Chondrocyte (in vitro differentiated cells): ENCODE measurements at regions not wholly inside any gene's neighbourhood (a gene's known extent, or its start where the extent isn't known, plus 50 kb on each side); places are given as distances from the start of the nearest gene placed in this dataset.

ENCODE experiments used
- DNase-seq: peaks from one replicate; pipeline ENCODE4 v3.0.0; 2021; ENCODE audit warnings: mixed read lengths, low spot score
- H3K27ac Mint-ChIP-seq: one replicate; pipeline ENCODE4 v1.8.0; 2021; ENCODE audit warnings: mild to moderate bottlenecking, moderate library complexity, mixed read lengths; ENCODE audit not compliant: unreplicated experiment
- H3K27me3 Mint-ChIP-seq: 2 replicates; pipeline ENCODE4 v1.8.0; 2021; ENCODE audit warnings: low read depth, mixed read lengths
- H3K36me3 Mint-ChIP-seq: 2 replicates; pipeline ENCODE4 v1.8.0; 2021; ENCODE audit warnings: low read depth, mixed read lengths
- H3K4me1 Mint-ChIP-seq: 2 replicates; pipeline ENCODE4 v1.8.0; 2021; ENCODE audit warnings: low read depth, mild to moderate bottlenecking, mixed read lengths
- H3K4me3 Mint-ChIP-seq: one replicate; pipeline ENCODE4 v1.8.0; 2021; ENCODE audit warnings: mild to moderate bottlenecking, moderate library complexity, mixed read lengths; ENCODE audit not compliant: unreplicated experiment
- H3K9me3 Mint-ChIP-seq: 2 replicates; pipeline ENCODE4 v1.8.0; 2021; ENCODE audit warnings: low read depth, mixed read lengths
- TF ChIP-seq, protein P1 (sequence below): fragments of 200-600 bp; sonication (generic); IDR thresholded peaks from 2 replicates; pipeline ENCODE4 v1.5.0; 2021; ENCODE audit warnings: antibody characterized with exemption, mild to moderate bottlenecking, moderate library complexity

DNA sequence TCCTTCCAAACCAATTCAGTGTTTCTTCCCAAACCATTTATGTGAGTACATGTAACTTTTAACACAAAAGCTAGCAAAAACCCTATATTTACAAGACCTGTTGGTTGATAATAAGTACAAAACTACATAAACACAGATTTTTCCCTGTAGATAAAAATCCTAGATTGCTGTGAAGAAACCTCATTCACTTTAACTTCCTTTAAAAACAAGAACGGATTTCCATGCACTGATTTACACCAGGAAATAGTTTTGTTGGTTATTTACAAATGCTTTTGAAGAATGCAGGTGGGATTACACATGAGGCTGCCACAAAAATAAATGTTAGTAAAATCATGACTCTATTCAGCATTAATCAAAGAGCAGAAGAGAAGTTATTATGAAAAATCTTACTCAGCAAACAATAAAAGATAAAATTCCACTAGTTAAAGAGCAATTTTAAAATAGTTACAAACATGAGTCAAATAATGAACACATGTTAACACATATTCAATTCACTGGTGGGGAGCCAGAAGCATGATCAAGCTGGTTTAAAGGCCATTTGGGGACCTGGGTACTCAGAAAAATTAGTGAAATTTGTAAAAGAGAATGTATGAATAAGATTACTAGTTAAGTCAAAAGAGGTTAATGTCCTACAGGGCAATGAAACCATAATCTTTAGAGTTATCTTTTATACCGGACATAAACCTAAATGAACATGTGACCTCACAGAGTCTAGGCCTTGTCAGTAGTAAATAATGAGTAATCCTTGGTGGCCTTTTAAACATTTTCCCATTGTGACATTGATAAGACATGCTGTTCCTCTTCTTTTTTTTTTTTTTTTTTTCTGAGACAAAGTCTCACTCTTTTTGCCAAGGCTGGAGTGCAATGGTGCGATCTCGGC, 79.9 kb downstream of the PHLDA1 start:
- H3K36me3 Mint-ChIP-seq = no peaks in the 10 kb centered on the region
- TF ChIP-seq, protein P1, sequence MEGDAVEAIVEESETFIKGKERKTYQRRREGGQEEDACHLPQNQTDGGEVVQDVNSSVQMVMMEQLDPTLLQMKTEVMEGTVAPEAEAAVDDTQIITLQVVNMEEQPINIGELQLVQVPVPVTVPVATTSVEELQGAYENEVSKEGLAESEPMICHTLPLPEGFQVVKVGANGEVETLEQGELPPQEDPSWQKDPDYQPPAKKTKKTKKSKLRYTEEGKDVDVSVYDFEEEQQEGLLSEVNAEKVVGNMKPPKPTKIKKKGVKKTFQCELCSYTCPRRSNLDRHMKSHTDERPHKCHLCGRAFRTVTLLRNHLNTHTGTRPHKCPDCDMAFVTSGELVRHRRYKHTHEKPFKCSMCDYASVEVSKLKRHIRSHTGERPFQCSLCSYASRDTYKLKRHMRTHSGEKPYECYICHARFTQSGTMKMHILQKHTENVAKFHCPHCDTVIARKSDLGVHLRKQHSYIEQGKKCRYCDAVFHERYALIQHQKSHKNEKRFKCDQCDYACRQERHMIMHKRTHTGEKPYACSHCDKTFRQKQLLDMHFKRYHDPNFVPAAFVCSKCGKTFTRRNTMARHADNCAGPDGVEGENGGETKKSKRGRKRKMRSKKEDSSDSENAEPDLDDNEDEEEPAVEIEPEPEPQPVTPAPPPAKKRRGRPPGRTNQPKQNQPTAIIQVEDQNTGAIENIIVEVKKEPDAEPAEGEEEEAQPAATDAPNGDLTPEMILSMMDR = no peak
- peaks cover 14% of the 10 kb centered on the region for H3K4me1 Mint-ChIP-seq
- no peaks in the 10 kb centered on the region for H3K9me3 Mint-ChIP-seq
- no peak overlapping the region for H3K4me3 Mint-ChIP-seq
- no peak overlapping the region for H3K27ac Mint-ChIP-seq
- no peak for DNase-seq
- no peaks in the 10 kb centered on the region for H3K27me3 Mint-ChIP-seq

DNA sequence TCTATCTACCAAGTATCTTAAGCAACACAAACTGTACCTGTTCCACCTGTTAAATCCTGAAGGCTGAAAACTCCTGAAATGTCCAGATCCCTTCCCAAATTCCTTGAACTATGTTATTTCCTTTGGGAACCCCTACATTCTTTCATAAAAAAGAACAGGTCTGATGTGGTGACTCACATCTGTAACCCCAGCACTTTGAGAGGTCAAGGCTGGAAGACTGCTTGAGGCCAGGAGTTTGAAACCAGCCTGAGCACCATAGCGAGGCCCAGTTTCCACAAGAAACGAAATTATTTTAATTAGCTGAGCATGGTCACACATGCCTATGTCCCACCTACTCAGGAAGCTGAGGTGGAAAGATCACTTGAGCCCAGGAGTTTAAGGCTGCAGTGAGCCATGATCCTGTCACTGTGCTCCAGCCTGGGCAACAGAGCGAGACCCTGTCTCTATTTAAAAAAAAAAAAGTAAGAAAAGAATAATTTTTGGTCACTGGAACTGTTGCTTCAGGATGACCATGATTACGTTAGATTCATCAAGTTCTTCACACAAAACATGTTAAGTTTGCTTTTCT, 84.3 kb downstream of the PHLDA1 start:
- Mint-ChIP-seq H3K36me3 (no peaks in the 10 kb centered on the region), H3K27me3 (no peaks in the 10 kb centered on the region), H3K4me1 (peaks cover 15% of the 10 kb centered on the region), H3K9me3 (no peaks in the 10 kb centered on the region), H3K27ac (no peak overlapping the region), H3K4me3 (no peak overlapping the region)
- TF ChIP-seq, protein P1 = no peak
- no peak for DNase-seq

GRCh38 chr12:75945581-75945980, 86.0 kb downstream of the PHLDA1 start:
- peaks cover 15% of the 10 kb centered on the region for H3K4me1 Mint-ChIP-seq
- DNase-seq = no peak
- H3K9me3 Mint-ChIP-seq = no peaks in the 10 kb centered on the region
- TF ChIP-seq, protein P1 = no peak
- no peaks in the 10 kb centered on the region for H3K36me3 Mint-ChIP-seq
- no peaks in the 10 kb centered on the region for H3K27me3 Mint-ChIP-seq
- H3K27ac Mint-ChIP-seq = no peak overlapping the region
- no peak overlapping the region for H3K4me3 Mint-ChIP-seq

GRCh38 chr12:75944905-75945432, 86.6 kb downstream of the PHLDA1 start:
- no peaks in the 10 kb centered on the region for H3K27me3 Mint-ChIP-seq
- H3K9me3 Mint-ChIP-seq = no peaks in the 10 kb centered on the region
- no peak overlapping the region for H3K4me3 Mint-ChIP-seq
- no peak for DNase-seq
- no peaks in the 10 kb centered on the region for H3K36me3 Mint-ChIP-seq
- TF ChIP-seq, protein P1 = no peak
- peaks cover 15% of the 10 kb centered on the region for H3K4me1 Mint-ChIP-seq
- H3K27ac Mint-ChIP-seq = peak overlapping the region; percentile 85

DNA sequence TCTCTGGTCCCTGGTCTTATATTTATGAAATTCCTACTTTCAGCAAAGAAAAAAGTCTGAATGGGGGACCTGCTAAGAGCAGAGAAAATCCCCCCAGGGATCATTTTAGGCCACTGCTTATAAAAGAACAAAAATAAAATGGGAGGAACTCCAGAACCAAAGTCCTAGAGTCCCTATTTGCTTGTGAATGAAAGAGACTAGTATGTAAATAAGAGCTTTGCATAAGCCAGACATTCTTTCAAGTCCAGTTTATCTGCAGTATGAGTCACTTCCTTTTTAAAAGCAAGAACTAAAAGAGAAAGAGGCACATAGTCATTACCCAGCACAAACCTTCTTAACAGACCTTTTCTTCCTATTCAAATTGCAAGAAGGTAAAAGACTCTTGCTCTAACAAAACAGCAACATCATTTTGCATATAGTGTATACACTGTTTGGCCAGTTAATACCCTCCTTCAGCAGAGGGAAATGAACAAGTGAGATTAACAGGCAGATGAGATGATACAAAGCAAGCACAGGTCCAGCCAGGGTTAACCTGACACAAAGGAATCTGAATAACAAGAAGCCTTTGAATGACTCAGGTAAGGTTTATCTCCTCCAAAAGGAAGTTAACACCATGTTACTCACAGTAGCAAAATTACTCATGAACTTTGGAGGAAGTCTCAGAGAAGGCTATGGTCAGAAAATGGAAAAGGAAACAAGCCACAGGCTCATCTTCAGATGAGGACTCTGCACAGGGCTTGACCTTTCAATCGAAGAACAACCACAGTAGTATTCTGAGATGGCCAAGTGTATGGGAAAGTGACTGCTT, 87.3 kb downstream of the PHLDA1 start:
- Mint-ChIP-seq H3K9me3 (no peaks in the 10 kb centered on the region), H3K4me1 (peaks cover 15% of the 10 kb centered on the region), H3K4me3 (no peak overlapping the region), H3K27ac (peak overlapping the region; percentile 85), H3K36me3 (no peaks in the 10 kb centered on the region), H3K27me3 (no peaks in the 10 kb centered on the region)
- no peak for DNase-seq
- TF ChIP-seq, protein P1 = no peak
